Body of pancreas (tissue), 4 donors: ENCODE measurements at regions not wholly inside any gene's neighbourhood (a gene's known extent, or its start where the extent isn't known, plus 50 kb on each side); places are given as distances from the start of the nearest gene placed in this dataset.

ENCODE experiments used
- CTCF ChIP-seq, 7 experiments: fragments of 450-650 bp in 4 of 7; fragments of 200-600 bp in 3 of 7; sonication (generic) in 3 of 7; IDR thresholded peaks; one replicate each; pipeline ENCODE4 v1.5.1; 2016 to 2019; ENCODE audit warnings: antibody characterized with exemption in 7 of 7
- POLR2A ChIP-seq, 3 donors: fragments of 450-650 bp; IDR thresholded peaks; one replicate each; pipeline ENCODE4 v1.6.1; 2016; ENCODE audit warnings: antibody characterized with exemption in 3 of 3, mild to moderate bottlenecking in 2 of 3

DNA sequence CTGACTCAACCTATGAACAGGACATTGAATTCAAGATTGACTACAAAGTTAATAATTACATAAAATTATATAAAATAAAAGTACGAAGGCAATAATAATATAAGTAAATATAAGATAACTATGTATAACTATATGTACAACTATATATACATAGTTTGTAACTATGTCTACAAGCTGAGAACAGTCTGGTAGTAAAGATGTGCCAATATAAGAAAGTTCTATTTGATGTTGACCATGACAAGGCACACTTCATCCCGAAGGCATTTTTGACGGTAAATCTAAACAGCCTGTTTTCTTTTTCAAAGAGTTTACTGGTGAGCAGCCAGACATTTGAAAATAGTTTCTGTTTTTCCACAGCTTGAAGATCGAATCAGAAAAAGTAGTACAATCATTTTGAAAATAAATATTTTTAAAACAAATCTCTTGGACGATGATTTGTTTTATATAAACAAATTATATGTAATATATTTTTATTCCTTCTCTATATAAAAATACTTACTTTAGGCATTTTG lies 112.9 kb downstream of the CEP44 start:
- TF ChIP-seq POLR2A (IDR thresholded peaks at IDR 0.05) (no peak), CTCF (IDR thresholded peaks at IDR 0.05) (no peak)
